ENCODE measurements at regions not wholly inside any gene's neighbourhood (a gene's known extent, or its start where the extent isn't known, plus 50 kb on each side); places are given as distances from the start of the nearest gene placed in this dataset.
A peak's percentile ranks its signal among the peaks of the same experiment; 100 is the strongest.

DNA sequence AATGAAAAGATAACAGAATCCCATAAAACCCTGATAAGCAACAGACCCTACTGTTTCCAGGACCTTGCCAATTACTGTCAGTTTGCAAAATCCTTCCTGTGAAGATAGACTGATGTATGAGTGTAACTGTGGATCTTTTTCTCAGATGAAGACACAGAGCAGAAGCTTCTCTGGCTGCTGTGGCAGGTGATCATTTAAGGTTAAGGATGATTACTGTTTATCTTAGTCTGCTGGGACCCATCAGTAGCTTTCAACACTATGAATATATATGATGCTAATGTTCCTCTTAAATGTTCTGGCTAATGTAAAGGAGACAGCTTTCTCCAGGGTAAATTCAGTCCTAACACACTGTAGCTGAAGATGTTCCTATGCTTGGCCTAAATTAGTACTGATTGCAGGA, 56.0 kb upstream of the CTTNBP2 start:
- intact Hi-C loops (cut with DNase I), result no loop called here
- DNase-seq, result no peak
- no peak for ATAC-seq

DNA sequence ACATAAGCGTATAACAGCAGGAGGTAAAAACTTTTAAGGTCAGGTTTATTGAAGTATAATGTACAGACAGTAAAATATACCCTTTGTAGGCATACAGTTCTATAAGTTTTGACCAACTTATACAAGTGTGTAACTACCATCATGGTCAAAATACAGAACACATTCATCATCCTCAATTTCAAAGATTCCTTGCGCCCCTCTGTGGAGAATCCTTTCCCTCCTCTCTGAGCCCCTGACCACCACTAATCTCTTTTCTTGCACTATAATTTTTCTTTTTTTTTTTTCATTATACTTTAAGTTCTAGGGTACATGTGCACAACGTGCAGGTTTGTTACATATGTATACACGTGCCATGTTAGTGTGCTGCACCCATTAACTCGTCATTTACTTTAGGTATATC, 58.1 kb upstream of the CTTNBP2 start:
- intact Hi-C loops (cut with DNase I), result no loop called here
- DNase-seq, result no peak
- no peak for ATAC-seq

DNA sequence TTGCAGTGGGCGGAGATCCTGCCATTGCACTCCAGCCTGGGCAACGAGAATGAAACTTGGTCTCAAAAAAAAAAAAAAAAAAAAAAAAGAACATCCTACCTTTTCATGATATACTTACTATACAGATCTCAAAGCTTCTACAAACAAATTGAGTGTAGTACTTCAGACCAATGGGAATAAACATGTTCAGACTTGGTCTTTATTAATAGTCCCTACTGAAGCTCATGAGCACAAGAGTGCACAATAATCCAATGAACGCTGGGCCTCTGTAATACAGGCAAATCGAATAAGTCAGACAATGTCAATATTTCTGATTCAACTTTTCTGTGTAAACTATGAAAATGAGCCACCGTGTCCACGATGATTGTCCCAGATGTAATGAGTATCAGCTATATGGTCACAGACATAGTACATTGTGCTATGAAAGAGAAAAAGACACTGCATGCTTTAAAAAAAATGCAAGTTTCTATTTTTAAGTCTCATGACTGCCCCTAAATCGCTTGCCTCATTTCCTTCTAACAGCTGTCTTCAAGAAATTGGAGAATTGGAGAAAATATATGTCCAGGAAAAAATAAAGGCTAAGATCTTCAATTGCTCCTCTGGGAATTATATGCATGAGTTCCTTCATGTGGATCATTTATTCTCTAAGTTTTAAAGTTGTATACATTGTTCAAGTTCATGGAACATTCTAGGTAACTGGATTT, 64.0 kb upstream of the CTTNBP2 start:
- intact Hi-C loops (cut with DNase I), result no loop called here
- no peak for ATAC-seq
- no peak for DNase-seq

GRCh38 chr7:117937753-117938483, 64.7 kb upstream of the CTTNBP2 start:
- no peak for ATAC-seq
- intact Hi-C loops (cut with DNase I), result no loop called here
- no peak for DNase-seq

GRCh38 chr7:117941138-117941810, 68.0 kb upstream of the CTTNBP2 start:
- intact Hi-C loops (cut with DNase I), result no loop called here
- no peak for ATAC-seq
- no peak for DNase-seq

- ATAC-seq (no peak), DNase-seq (no peak)
Observed at GRCh38 chr7:117942780-117943179, 69.5 kb upstream of the CTTNBP2 start.

DNA sequence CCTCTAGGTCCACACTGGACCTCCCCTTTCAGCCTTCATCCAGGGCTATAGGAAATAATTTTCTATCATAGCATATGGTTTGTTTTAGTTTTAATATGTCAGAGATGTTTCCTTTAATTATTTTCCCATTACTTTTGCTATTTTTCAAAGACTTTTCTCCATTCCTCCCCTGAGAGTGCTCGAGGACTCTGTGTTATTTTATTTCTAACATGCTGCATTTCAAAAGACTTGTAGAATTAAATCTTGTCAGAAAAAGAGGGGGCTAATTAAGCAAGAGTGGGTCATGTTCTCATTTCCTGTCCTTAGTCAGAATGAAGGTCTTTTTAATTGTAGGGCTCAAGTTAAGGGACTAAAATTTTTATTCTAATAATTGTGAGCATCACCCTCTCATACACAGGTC, 71.6 kb upstream of the CTTNBP2 start:
- no peak for ATAC-seq
- no peak for DNase-seq
- intact Hi-C loops (cut with DNase I), result no loop called here

More at GRCh38 chr7:117942780-117943179, 69.5 kb upstream of the CTTNBP2 start:
- intact Hi-C loops (cut with DNase I), result no loop called here

DNA sequence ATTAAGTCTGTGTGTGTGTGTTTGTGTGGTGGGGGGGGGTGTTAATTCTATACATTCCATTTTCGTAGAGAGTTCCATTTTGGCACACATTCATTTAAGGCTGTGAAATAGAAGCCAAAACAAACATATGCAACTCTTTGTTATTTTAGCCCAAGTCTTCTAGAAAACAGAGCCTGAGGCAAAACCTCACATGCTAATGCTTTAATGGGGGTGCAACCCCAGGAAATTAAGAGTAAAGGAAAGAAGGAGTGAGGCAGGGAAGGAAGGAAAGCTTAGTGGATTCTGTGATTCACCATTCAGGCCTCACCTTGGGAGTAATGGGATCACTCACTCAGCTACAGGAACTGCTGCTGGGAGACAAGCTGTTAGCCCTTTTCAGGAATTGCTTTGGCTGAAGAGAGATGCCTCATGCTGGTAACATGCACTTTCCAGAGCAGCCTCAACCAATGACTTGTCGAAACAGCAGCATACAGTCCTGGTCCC, 73.0 kb upstream of the CTTNBP2 start:
- DNase-seq (no peak), ATAC-seq (no peak)
- intact Hi-C loops (cut with DNase I), result no loop called here

GRCh38 chr7:117949232-117949631, 76.0 kb upstream of the CTTNBP2 start:
- intact Hi-C loops (cut with DNase I), result no loop called here
- no peak for DNase-seq
- no peak for ATAC-seq

- DNase-seq (no peak), ATAC-seq (no peak)
- intact Hi-C loops (cut with DNase I), result no loop called here
Observed at GRCh38 chr7:117950601-117951260, 77.5 kb upstream of the CTTNBP2 start.

- intact Hi-C loops (cut with DNase I), result no loop called here
- no peak for ATAC-seq
Observed at GRCh38 chr7:117951285-117951684, 78.0 kb upstream of the CTTNBP2 start.

GRCh38 chr7:117951691-117952280, 78.5 kb upstream of the CTTNBP2 start:
- ATAC-seq, result no peak
- intact Hi-C loops (cut with DNase I), result no loop called here
- DNase-seq, result no peak

More at GRCh38 chr7:117951285-117951684, 78.0 kb upstream of the CTTNBP2 start:
- no peak for DNase-seq

- intact Hi-C loops (cut with DNase I), result no loop called here
- no peak for ATAC-seq
- DNase-seq, result no peak
Observed at GRCh38 chr7:117955046-117955445, 81.8 kb upstream of the CTTNBP2 start.

DNA sequence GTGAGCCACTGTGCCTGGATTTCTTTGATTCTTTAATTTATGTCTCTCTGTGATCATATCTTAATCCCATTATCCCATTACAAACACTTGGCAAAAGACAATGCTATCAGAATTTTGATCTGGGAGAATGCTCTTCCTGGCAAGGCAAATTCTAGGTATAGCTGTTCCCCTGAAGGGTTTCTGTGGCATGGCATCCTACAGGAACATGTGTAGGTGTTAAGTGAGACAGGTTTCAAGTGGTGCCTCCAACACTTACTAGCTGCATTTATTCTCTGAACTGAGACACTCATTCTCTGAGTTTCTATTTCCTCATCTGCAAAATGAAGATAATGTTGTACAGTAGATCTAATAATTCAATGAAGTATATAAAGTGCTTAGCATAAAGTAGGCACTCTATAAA, 87.1 kb upstream of the CTTNBP2 start:
- ATAC-seq (no peak), DNase-seq (no peak)

DNA sequence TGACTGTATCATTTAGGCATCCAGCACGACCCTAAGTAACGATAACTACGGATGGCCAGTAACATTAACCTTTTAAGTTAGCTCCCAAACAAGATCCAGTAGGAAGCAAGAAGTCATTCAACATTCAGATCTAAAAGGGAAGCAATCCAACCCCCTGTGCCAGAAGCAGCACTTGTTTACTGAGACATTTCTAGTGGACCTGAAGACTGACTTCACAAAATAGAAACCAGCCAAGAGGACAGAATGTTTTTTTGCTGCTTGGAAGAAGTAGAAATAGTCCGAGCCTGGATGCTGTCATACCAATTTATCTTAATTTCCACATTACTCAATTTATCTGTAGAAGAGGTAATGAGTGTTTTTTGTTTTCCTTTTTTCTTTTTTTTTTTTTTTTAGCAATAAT, 88.0 kb upstream of the CTTNBP2 start:
- intact Hi-C loops (cut with DNase I), result no loop called here
- DNase-seq, result no peak
- peak in 1 of 2 donors; percentile 59 for ATAC-seq

More for the DNA sequence above, 87.1 kb upstream of the CTTNBP2 start:
- intact Hi-C loops (cut with DNase I), result no loop called here

DNA sequence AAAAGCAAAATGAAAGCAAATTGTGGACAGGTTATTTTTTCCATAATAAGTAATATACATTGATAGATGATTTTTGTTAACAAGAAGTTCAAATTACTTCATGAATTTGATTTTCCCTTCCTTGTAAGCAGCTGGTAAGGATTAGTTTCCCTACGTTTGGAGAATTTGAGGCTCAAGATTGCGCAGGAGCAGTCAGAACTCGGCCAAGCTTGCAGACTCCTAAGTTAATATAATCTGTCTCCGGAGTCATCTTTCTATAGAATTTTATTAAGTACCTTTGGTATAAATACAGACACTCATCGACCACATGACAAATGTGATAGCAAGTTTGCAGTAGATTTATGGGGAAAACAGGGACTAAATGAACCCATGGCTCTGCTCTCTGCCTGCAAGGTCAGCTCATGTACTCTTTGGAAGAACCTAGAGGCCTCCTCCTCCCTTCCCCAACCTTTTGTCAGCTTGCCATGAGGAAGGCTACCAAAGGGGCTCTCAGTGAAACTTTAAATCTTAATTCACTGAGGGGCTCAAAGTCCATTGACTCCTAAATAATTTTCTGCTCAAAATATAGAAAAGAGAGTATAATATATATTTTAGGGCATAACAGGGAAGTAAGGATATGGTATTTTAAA, 89.2 kb upstream of the CTTNBP2 start:
- DNase-seq (no peak), ATAC-seq (no peak)
- intact Hi-C loops (cut with DNase I), result no loop called here

- intact Hi-C loops (cut with DNase I), result no loop called here
- DNase-seq, result no peak
- no peak for ATAC-seq
Observed at GRCh38 chr7:117963264-117964197, 90.3 kb upstream of the CTTNBP2 start.

GRCh38 chr7:117970801-117971200, 97.6 kb upstream of the CTTNBP2 start:
- ATAC-seq, result no peak
- intact Hi-C loops (cut with DNase I), result no loop called here
- no peak for DNase-seq

Measured in left cardiac atrium (tissue), 4 donors.